Esophagus muscularis mucosa (tissue), 4 donors: ENCODE measurements at regions not wholly inside any gene's neighbourhood (a gene's known extent, or its start where the extent isn't known, plus 50 kb on each side); places are given as distances from the start of the nearest gene placed in this dataset.

ENCODE experiments used
- EP300 ChIP-seq: sonication (generic); formaldehyde crosslinking; IDR thresholded peaks from one replicate; pipeline ENCODE4 v1.6.1; 2017; ENCODE audit warnings: antibody characterized with exemption
- POLR2A ChIP-seq: fragments of 450-650 bp; IDR thresholded peaks from one replicate; pipeline ENCODE4 v1.6.1; 2017; ENCODE audit warnings: antibody characterized with exemption, moderate library complexity, mild to moderate bottlenecking, low read depth
- TF ChIP-seq, protein P1 (sequence below), 3 experiments: fragments of 200-600 bp in 2 of 3; fragments of 450-650 bp in 1 of 3; sonication (generic) in 2 of 3; IDR thresholded peaks; one replicate each; pipeline ENCODE4 v1.5.1; 2017 to 2019; ENCODE audit warnings: antibody characterized with exemption in 3 of 3, mild to moderate bottlenecking in 2 of 3, moderate library complexity in 1 of 3

- TF ChIP-seq, protein P1, sequence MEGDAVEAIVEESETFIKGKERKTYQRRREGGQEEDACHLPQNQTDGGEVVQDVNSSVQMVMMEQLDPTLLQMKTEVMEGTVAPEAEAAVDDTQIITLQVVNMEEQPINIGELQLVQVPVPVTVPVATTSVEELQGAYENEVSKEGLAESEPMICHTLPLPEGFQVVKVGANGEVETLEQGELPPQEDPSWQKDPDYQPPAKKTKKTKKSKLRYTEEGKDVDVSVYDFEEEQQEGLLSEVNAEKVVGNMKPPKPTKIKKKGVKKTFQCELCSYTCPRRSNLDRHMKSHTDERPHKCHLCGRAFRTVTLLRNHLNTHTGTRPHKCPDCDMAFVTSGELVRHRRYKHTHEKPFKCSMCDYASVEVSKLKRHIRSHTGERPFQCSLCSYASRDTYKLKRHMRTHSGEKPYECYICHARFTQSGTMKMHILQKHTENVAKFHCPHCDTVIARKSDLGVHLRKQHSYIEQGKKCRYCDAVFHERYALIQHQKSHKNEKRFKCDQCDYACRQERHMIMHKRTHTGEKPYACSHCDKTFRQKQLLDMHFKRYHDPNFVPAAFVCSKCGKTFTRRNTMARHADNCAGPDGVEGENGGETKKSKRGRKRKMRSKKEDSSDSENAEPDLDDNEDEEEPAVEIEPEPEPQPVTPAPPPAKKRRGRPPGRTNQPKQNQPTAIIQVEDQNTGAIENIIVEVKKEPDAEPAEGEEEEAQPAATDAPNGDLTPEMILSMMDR (IDR thresholded peaks at IDR 0.05): no peak
- TF ChIP-seq POLR2A (no peak), EP300 (no peak)
Observed at GRCh38 chr5:165863239-165863638, 2357.8 kb downstream of the MAT2B start.
